ENCODE measurements at regions not wholly inside any gene's neighbourhood (a gene's known extent, or its start where the extent isn't known, plus 50 kb on each side); places are given as distances from the start of the nearest gene placed in this dataset.
"Not testable (repeated sequence)": the region's sequence is repeated elsewhere in the genome, so short reads cannot be mapped to it uniquely, and the experiment has no call there.

DNA sequence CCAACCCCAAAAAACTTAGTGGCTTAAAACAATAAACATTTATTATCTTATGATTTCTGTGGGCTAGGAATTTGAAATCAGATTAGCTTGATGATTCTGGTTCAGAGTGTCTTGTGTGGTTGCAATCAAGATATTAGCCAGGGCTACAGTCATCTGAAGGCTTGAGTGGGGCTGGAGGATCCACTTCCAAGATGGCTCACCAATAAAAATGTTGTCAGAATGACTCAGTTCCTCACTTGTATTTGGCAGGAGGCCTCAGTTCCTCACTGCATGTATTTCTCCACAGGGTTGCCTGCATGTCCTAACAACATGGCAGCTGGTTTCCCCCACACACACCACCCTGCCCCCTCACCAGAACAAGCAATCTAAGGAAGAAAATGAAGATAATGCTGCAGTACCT is 98.2 kb upstream of the NIPBL start:
- no peak for DNase-seq
- peaks cover 8% of the 10 kb centered on the region for H3K9me3 ChIP-seq (replicated peaks; ENCODE audit: control insufficient read depth, low read depth, low read length)
- no peaks in the 10 kb centered on the region for H3K27me3 ChIP-seq (ENCODE audit: control insufficient read depth, insufficient read depth, low read length)
- no peak overlapping the region for H3K27ac ChIP-seq (ENCODE audit: low read length)
- no peaks in the 10 kb centered on the region for H3K36me3 ChIP-seq (ENCODE audit: control insufficient read depth, insufficient read depth, low read length)
- no peak overlapping the region for H3K4me3 ChIP-seq (ENCODE audit: low read length)
- H3K4me1 ChIP-seq (ENCODE audit: control insufficient read depth, insufficient read depth, low read length) = peaks cover 5% of the 10 kb centered on the region

DNA sequence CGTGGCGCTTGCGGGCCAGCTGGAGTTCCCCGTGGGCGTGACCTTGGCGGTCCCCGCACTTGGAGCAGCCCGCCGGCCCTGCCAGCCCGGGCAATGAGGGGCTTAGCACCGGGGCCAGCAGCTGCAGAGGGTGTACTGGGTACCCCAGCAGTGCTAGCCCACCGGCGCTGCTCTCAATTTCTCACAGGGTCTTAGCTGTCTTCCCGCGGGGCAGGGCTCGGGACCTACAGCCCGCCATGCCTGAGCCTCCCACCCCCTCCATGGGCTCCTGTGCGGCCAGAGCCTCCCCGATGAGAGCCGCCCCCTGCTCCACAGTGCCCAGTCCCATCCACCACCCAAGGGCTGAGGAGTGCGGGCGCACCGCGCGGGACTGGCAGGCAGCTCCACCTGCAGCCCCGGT is 94.0 kb upstream of the NIPBL start:
- H3K36me3 ChIP-seq (ENCODE audit: control insufficient read depth, insufficient read depth, low read length); H3K27me3 ChIP-seq (ENCODE audit: control insufficient read depth, insufficient read depth, low read length); DNase-seq; H3K4me3 ChIP-seq (ENCODE audit: low read length); H3K4me1 ChIP-seq (ENCODE audit: control insufficient read depth, insufficient read depth, low read length); H3K27ac ChIP-seq (ENCODE audit: low read length); H3K9me3 ChIP-seq (replicated peaks; ENCODE audit: control insufficient read depth, low read depth, low read length): not testable (repeated sequence)
- WGBS (ENCODE audit: insufficient coverage) = 94% methylated on average over 24 of the region's 26 CpGs

DNA sequence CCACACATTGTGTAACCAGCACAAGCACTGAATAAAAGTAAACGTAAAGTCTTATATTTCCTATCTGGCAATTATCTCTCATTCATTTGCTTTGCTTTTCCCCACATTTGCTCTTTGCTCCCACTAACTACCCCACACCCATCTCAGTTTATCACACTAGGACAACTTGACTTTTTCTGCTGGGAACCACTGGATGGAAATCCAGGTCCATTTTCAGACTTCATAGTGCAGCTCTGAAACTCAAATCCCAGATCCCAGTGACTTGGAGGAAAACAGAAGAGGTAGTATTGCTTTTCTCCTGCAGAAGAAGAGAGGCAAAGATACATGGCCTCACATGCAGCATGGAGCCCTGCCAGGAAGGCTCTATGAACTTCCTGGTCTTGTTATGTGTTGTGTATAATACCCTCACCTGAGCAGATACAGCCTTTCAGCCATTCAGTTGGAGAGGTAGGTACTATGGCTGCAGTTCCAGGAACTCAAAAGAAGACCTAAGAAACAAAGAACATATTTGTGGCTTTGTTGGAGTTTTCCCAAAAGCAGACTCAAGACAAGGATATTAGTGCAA is 90.0 kb upstream of the NIPBL start:
- WGBS (ENCODE audit: insufficient coverage) = 100% methylated on average over 1 of the region's 1 CpG
- DNase-seq = no peak

DNA sequence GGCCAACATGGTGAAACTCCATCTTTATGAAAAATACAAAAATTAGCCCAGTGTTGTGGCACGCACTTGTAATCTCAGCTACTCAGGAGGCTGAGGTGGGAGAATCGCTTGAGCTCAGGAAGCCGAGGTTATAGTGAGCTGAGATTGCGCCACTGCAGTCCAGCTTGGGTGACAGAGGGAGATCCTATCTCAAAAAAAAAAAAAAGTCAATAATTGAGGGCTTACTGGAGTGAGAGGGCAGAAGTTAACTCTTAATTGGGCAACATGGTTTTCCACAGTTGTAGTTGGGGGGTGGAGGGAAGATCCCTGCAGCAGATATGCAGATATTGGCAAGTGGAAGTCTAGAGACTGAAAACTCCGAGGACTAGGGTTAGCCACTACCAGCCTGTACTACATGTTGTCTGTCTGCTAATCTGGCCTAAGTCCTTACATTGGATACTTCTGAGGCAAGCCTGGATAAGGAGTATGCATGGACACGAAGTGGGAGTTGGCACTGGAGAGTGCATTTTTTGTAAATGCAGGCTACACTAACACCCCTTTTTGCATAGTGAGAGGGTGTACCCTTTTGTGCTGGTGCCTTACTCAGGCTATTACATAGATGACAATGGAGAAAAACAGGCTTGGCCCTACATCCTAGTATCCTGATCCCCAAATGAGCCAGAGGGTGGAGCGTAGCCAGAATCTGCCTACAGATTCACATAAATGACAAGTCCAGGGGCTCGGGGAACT is 89.0 kb upstream of the NIPBL start:
- Histone ChIP-seq H3K4me1 (ENCODE audit: control insufficient read depth, insufficient read depth, low read length) (peaks cover 5% of the 10 kb centered on the region), H3K27me3 (ENCODE audit: control insufficient read depth, insufficient read depth, low read length) (no peaks in the 10 kb centered on the region), H3K36me3 (ENCODE audit: control insufficient read depth, insufficient read depth, low read length) (no peaks in the 10 kb centered on the region), H3K4me3 (ENCODE audit: low read length) (no peak overlapping the region), H3K27ac (ENCODE audit: low read length) (no peak overlapping the region), H3K9me3 (replicated peaks; ENCODE audit: control insufficient read depth, low read depth, low read length) (no peaks in the 10 kb centered on the region)
- 85% methylated on average over 3 of the region's 8 CpGs for WGBS (ENCODE audit: insufficient coverage)
- no peak for DNase-seq

More for the DNA sequence above, 90.0 kb upstream of the NIPBL start:
- Histone ChIP-seq H3K4me1 (ENCODE audit: control insufficient read depth, insufficient read depth, low read length) (peaks cover 4% of the 10 kb centered on the region), H3K4me3 (ENCODE audit: low read length) (no peak overlapping the region), H3K27me3 (ENCODE audit: control insufficient read depth, insufficient read depth, low read length) (no peaks in the 10 kb centered on the region), H3K9me3 (replicated peaks; ENCODE audit: control insufficient read depth, low read depth, low read length) (no peaks in the 10 kb centered on the region), H3K27ac (ENCODE audit: low read length) (no peak overlapping the region), H3K36me3 (ENCODE audit: control insufficient read depth, insufficient read depth, low read length) (no peaks in the 10 kb centered on the region)

DNA sequence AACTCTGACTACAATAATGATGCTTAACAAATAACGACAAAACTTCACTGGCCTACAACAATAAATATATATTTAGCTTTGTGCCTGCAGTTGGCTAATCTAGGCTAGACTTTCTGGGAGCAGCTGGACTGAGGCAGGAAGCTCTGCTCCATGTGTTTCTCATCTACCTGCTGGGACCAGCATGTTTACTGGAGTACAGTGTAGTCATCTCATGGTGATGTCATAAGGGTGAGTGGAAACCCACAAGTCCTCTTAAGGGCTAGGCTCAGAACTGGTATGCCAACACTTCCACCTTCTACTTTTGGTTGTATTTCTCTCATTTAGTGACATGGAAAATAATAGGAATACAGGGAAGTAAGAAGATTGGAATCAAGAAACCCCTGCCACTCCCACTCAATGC is 85.7 kb upstream of the NIPBL start:
- Histone ChIP-seq H3K4me1 (ENCODE audit: control insufficient read depth, insufficient read depth, low read length) (peaks cover 9% of the 10 kb centered on the region), H3K4me3 (ENCODE audit: low read length) (no peak overlapping the region), H3K9me3 (replicated peaks; ENCODE audit: control insufficient read depth, low read depth, low read length) (no peaks in the 10 kb centered on the region), H3K36me3 (ENCODE audit: control insufficient read depth, insufficient read depth, low read length) (no peaks in the 10 kb centered on the region), H3K27ac (ENCODE audit: low read length) (no peak overlapping the region), H3K27me3 (ENCODE audit: control insufficient read depth, insufficient read depth, low read length) (no peaks in the 10 kb centered on the region)
- no peak for DNase-seq
- WGBS (ENCODE audit: insufficient coverage) = no CpG with 5 or more reads among the region's 1 CpG

DNA sequence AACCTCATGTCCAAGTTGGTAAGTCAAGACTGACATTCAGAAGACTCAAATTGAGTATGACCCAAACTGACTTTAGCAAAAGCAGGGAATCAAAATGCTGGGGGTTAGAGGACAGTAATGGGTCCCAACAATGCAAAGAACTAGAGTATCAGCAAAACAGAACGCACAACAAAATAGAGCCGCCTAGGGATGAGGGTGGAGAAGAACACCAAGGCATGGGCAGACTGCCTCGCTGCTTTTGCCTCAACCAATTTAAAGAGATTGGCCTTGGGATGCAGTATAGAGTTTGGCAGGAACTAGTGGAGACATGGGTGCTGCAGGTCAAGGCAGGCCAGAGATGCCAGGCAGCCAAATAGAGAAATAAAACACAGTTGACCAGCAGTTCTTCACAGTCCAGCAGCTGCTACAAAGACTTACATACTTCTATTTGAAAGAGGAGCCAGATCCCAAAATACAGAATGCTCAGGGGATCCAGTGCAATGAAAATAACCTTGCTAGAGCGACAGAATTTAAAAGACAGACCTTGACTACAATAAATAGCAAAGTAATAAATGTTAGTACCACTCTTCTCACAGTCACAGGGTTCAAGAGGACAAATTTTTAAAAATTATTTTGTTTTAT is 83.9 kb upstream of the NIPBL start:
- WGBS (ENCODE audit: insufficient coverage) = 73% methylated on average over 3 of the region's 4 CpGs
- no peaks in the 10 kb centered on the region for H3K36me3 ChIP-seq (ENCODE audit: control insufficient read depth, insufficient read depth, low read length)
- no peak overlapping the region for H3K27ac ChIP-seq (ENCODE audit: low read length)
- DNase-seq = peak; percentile 39
- no peaks in the 10 kb centered on the region for H3K9me3 ChIP-seq (replicated peaks; ENCODE audit: control insufficient read depth, low read depth, low read length)
- H3K27me3 ChIP-seq (ENCODE audit: control insufficient read depth, insufficient read depth, low read length) = no peaks in the 10 kb centered on the region
- H3K4me3 ChIP-seq (ENCODE audit: low read length) = no peak overlapping the region
- peaks cover 14% of the 10 kb centered on the region for H3K4me1 ChIP-seq (ENCODE audit: control insufficient read depth, insufficient read depth, low read length)

DNA sequence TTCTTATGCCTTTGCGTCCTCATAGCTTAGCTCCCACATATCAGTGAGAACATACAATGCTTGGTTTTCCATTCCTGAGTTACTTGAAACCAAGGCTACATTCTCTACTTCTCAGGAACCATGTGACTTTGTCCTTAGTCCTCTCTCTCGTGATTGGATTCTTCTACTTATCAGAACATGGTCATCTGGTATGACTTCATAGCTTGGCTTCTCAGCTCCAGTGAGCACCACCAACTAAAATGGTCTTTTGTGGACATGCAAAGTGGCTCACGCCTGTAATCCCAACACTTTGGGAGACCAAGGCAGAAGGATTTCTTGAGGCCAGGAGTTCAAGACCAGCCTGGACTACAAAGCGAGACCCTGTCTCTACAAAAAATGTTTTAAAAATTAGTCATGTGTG is 81.2 kb upstream of the NIPBL start:
- Histone ChIP-seq H3K36me3 (ENCODE audit: control insufficient read depth, insufficient read depth, low read length) (no peaks in the 10 kb centered on the region), H3K27ac (ENCODE audit: low read length) (no peak overlapping the region), H3K9me3 (replicated peaks; ENCODE audit: control insufficient read depth, low read depth, low read length) (no peaks in the 10 kb centered on the region), H3K27me3 (ENCODE audit: control insufficient read depth, insufficient read depth, low read length) (no peaks in the 10 kb centered on the region), H3K4me3 (ENCODE audit: low read length) (no peak overlapping the region), H3K4me1 (ENCODE audit: control insufficient read depth, insufficient read depth, low read length) (peaks cover 14% of the 10 kb centered on the region)
- 86% methylated on average over 4 of the region's 4 CpGs for WGBS (ENCODE audit: insufficient coverage)
- DNase-seq = no peak

DNA sequence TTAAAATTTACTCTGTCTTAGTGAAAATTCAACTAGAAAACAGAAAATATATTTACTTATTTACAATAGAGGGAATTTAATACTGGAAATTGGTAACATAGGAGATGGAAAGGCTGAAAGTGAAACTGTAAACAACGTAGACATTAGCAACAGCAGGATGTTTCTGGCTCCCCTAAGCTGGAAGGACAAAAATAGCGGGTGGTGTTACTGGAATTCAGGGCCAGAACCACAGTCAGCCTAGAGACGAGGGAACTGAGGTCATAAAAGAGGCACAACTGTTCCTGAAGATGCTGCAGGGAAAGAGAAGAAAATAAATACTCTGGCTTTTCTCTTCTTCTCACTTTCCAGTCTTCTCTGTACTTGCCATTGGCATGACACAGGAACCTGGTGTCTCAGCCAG is 80.4 kb upstream of the NIPBL start:
- H3K27me3 ChIP-seq (ENCODE audit: control insufficient read depth, insufficient read depth, low read length) = no peaks in the 10 kb centered on the region
- no peak overlapping the region for H3K27ac ChIP-seq (ENCODE audit: low read length)
- H3K36me3 ChIP-seq (ENCODE audit: control insufficient read depth, insufficient read depth, low read length) = no peaks in the 10 kb centered on the region
- 74% methylated on average over 2 of the region's 3 CpGs for WGBS (ENCODE audit: insufficient coverage)
- peak; percentile 50 for DNase-seq
- H3K9me3 ChIP-seq (replicated peaks; ENCODE audit: control insufficient read depth, low read depth, low read length) = no peaks in the 10 kb centered on the region
- H3K4me1 ChIP-seq (ENCODE audit: control insufficient read depth, insufficient read depth, low read length) = peaks cover 10% of the 10 kb centered on the region
- no peak overlapping the region for H3K4me3 ChIP-seq (ENCODE audit: low read length)

DNA sequence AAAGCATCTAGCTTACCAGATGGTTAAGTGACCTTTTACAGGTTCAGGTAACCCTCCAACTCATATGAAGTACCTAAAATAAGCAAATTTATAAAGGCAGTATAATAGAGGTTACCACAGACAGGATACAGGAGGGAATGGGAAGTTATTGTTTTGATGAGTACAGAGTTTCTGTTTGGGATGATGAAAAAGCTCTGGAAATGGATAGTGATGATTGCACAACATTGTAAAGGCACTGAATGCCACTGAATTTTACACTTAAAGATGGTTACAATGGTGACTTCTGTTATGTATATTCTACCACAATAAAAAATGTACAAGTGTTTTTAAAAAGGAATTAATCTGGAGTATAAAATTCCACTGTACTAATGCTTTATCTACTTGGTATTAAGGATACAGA is 75.0 kb upstream of the NIPBL start:
- Histone ChIP-seq H3K27ac (ENCODE audit: low read length) (no peak overlapping the region), H3K27me3 (ENCODE audit: control insufficient read depth, insufficient read depth, low read length) (no peaks in the 10 kb centered on the region), H3K9me3 (replicated peaks; ENCODE audit: control insufficient read depth, low read depth, low read length) (no peaks in the 10 kb centered on the region), H3K4me1 (ENCODE audit: control insufficient read depth, insufficient read depth, low read length) (peaks cover 5% of the 10 kb centered on the region), H3K4me3 (ENCODE audit: low read length) (no peak overlapping the region), H3K36me3 (ENCODE audit: control insufficient read depth, insufficient read depth, low read length) (no peaks in the 10 kb centered on the region)
- DNase-seq = no peak

DNA sequence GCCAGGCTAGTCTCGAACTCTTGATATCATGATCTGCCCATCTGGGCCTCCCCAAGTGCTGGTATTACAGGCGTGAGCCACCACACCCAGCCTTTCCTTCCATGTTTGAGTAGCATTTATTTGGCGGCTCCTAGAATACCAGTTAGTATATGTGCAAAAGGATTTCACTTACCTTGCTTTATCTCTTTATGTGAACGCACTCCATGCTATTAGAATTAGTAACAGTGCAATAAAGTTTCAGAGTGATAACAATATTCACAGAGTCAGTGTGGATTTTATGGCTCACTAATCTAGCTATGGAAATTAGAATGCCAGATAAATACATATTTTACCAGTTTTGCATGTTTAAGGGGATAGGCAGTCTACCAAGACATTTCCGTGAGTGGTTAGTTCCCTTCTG is 74.4 kb upstream of the NIPBL start:
- Histone ChIP-seq H3K27me3 (ENCODE audit: control insufficient read depth, insufficient read depth, low read length) (no peaks in the 10 kb centered on the region), H3K4me1 (ENCODE audit: control insufficient read depth, insufficient read depth, low read length) (no peaks in the 10 kb centered on the region), H3K4me3 (ENCODE audit: low read length) (no peak overlapping the region), H3K27ac (ENCODE audit: low read length) (no peak overlapping the region), H3K36me3 (ENCODE audit: control insufficient read depth, insufficient read depth, low read length) (no peaks in the 10 kb centered on the region), H3K9me3 (replicated peaks; ENCODE audit: control insufficient read depth, low read depth, low read length) (no peaks in the 10 kb centered on the region)
- WGBS (ENCODE audit: insufficient coverage) = 80% methylated on average over 1 of the region's 5 CpGs
- no peak for DNase-seq

Measured in muscle of leg (tissue), 3 donors.